ENCODE measurements at regions not wholly inside any gene's neighbourhood (a gene's known extent, or its start where the extent isn't known, plus 50 kb on each side); places are given as distances from the start of the nearest gene placed in this dataset.
"Not testable (repeated sequence)": the region's sequence is repeated elsewhere in the genome, so short reads cannot be mapped to it uniquely, and the experiment has no call there.

DNA sequence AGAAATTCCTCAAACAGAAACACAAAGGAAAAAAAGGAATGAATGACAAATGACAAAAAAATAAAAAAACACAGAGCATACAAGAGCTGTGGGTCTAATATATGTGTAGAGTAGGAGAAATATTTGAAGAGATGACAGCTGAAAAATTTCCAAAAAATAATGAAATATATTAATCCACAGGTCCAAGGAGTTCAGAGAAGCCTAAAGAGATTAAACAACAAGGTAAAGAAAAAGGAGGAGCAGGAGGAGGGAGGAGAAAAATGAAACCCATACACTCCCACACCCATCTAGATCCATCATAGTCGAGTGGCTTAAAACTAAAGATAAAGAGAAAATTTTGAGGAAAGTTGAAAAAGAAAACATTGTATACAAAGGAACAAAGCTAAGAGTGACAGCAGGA, 182.4 kb upstream of the MAP3K1 start:
- Histone ChIP-seq H3K9me3 (no peaks in the 10 kb centered on the region), H3K27ac (no peak overlapping the region), H3K4me1 (peaks cover 0 to 4% (median 0%) of the 10 kb centered on the region in 4 donors), H3K4me3 (no peak overlapping the region), H3K27me3 (no peaks in the 10 kb centered on the region), H3K36me3 (no peaks in the 10 kb centered on the region)
- WGBS, 2 donors, result 40 to 77% methylated on average over 1 of the region's 1 CpG
- no peak for ATAC-seq (ENCODE audit: low FRiP score in 2 of 2)
- DNase-seq, result no peak
- TF ChIP-seq, protein P1, sequence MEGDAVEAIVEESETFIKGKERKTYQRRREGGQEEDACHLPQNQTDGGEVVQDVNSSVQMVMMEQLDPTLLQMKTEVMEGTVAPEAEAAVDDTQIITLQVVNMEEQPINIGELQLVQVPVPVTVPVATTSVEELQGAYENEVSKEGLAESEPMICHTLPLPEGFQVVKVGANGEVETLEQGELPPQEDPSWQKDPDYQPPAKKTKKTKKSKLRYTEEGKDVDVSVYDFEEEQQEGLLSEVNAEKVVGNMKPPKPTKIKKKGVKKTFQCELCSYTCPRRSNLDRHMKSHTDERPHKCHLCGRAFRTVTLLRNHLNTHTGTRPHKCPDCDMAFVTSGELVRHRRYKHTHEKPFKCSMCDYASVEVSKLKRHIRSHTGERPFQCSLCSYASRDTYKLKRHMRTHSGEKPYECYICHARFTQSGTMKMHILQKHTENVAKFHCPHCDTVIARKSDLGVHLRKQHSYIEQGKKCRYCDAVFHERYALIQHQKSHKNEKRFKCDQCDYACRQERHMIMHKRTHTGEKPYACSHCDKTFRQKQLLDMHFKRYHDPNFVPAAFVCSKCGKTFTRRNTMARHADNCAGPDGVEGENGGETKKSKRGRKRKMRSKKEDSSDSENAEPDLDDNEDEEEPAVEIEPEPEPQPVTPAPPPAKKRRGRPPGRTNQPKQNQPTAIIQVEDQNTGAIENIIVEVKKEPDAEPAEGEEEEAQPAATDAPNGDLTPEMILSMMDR (IDR thresholded peaks at IDR 0.05), result no peak
- no peak for TF ChIP-seq POLR2AphosphoS5 (IDR thresholded peaks at IDR 0.05)
- TF ChIP-seq EP300 (IDR thresholded peaks at IDR 0.05), result no peak
- no peak for TF ChIP-seq POLR2A (IDR thresholded peaks at IDR 0.05)

DNA sequence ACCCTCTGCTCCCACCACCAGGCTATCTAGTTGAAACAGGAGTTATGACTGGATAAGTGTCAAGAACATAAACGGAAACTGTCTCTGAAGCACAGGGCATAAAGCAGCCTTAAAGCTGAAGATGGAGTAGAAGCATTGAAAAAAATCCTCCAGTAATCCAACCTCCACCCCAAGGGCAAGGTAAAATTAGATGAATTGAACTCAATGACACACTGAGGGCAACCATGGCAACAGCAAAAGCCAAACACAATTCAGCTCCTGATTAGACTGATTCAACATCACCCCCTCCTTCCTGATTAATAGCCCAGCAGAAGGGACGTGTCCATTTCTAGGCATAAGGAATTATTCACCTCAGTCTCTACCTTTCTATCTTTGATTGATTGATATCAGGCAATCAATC, 183.2 kb upstream of the MAP3K1 start:
- Histone ChIP-seq H3K27ac (no peak overlapping the region), H3K4me3 (no peak overlapping the region), H3K9me3 (peaks cover 0 to 3% (median 0%) of the 10 kb centered on the region in 4 donors), H3K27me3 (no peaks in the 10 kb centered on the region), H3K4me1 (no peaks in the 10 kb centered on the region), H3K36me3 (no peaks in the 10 kb centered on the region)
- ATAC-seq (ENCODE audit: low FRiP score in 2 of 2), result no peak
- 94% methylated on average over 2 of the region's 2 CpGs for WGBS, 2 donors
- DNase-seq, result no peak
- TF ChIP-seq, protein P1 (IDR thresholded peaks at IDR 0.05), result no peak
- no peak for TF ChIP-seq POLR2A (IDR thresholded peaks at IDR 0.05)
- TF ChIP-seq POLR2AphosphoS5 (IDR thresholded peaks at IDR 0.05), result no peak
- TF ChIP-seq EP300 (IDR thresholded peaks at IDR 0.05), result no peak

DNA sequence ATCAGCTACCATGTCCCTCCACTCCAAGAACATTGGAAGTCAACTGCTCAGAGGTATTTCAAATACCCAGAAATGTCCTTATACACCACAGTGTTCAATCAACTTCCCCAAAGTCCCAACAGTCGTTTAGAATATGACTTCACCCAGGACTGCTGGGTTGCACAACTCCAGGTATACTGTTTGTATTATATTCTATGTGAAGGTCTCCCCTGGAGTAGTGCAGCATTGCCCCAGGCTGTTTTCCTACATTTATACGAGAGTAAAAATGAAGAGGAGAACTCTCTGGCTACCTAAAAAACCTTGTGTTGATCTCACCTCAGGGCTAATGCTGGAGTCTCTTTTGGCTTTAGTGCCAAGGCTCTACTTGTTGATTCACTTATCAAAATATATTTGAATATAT, 183.6 kb upstream of the MAP3K1 start:
- WGBS, 2 donors, result 52 to 55% methylated on average over 2 of the region's 2 CpGs
- Histone ChIP-seq H3K4me1 (no peaks in the 10 kb centered on the region), H3K36me3 (no peaks in the 10 kb centered on the region), H3K27me3 (no peaks in the 10 kb centered on the region), H3K9me3 (peaks cover 0 to 4% (median 0%) of the 10 kb centered on the region in 4 donors), H3K4me3 (no peak overlapping the region), H3K27ac (no peak overlapping the region)
- no peak for ATAC-seq (ENCODE audit: low FRiP score in 2 of 2)
- no peak for DNase-seq
- TF ChIP-seq, protein P1 (IDR thresholded peaks at IDR 0.05), result no peak
- no peak for TF ChIP-seq EP300 (IDR thresholded peaks at IDR 0.05)

DNA sequence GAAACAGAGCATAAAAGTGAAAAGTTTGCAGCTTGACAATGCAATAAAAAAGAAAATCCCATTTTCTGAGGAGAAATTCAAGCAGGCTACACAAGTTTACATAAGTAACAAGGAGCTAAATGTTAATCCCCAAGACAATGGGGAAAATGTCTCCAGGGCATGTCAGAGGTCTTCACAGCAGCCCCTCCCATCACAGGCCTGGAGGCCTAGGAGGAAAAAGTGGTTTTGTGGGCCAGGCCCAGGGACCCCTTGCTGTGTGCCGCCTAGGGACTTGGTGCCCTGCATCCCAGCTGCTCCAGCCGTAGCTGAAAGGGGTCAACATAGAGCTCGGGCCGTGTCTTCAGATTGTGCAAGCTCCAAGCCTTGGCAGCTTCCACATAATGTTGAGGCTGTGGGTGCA, 186.7 kb upstream of the MAP3K1 start:
- WGBS, 2 donors, result 100% methylated on average over 1 to 4 of the region's 4 CpGs
- ATAC-seq (ENCODE audit: low FRiP score in 2 of 2), result not testable (repeated sequence)

DNA sequence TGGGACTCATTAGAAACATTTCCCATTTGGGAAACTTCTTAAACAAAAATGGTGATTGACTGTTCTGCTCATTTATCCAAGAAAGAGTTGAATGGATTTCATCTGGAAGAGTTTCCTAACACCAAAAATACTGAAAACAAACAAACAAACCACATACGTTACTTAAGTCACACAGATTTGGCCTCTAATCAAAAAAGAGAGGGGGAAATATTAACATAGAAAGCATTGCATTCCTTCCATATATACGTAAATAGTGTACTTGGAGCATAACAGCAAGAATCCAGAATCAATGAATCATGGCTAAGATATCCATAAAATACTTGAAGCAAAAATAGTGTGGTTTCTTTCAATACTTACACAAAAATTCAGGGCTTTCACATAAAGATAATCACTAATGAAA, 189.8 kb upstream of the MAP3K1 start:
- Histone ChIP-seq H3K4me3 (no peak overlapping the region), H3K27ac (no peak overlapping the region), H3K36me3 (no peaks in the 10 kb centered on the region), H3K27me3 (no peaks in the 10 kb centered on the region), H3K9me3 (peaks cover 0 to 4% (median 0%) of the 10 kb centered on the region in 4 donors), H3K4me1 (no peaks in the 10 kb centered on the region)
- no peak for ATAC-seq (ENCODE audit: low FRiP score in 2 of 2)
- no peak for DNase-seq
- TF ChIP-seq, protein P1 (IDR thresholded peaks at IDR 0.05), result no peak
- TF ChIP-seq POLR2AphosphoS5 (IDR thresholded peaks at IDR 0.05) (no peak), EP300 (IDR thresholded peaks at IDR 0.05) (no peak), POLR2A (IDR thresholded peaks at IDR 0.05) (no peak)
- 60 to 72% methylated on average over 2 of the region's 2 CpGs for WGBS, 2 donors

More for the DNA sequence above, 186.7 kb upstream of the MAP3K1 start:
- H3K27me3 ChIP-seq, DNase-seq, H3K4me3 ChIP-seq, H3K36me3 ChIP-seq, H3K4me1 ChIP-seq, H3K9me3 ChIP-seq, H3K27ac ChIP-seq: not testable (repeated sequence)

All from upper lobe of left lung (tissue), 6 donors.